22Rv1 (cell line): ENCODE measurements at regions not wholly inside any gene's neighbourhood (a gene's known extent, or its start where the extent isn't known, plus 50 kb on each side); places are given as distances from the start of the nearest gene placed in this dataset.

Source experiments
- H3K27ac ChIP-seq: fragments of 450-650 bp; 2 replicates; pipeline ENCODE4 v1.5.1; 2017
- CTCF ChIP-seq: fragments of 450-650 bp; IDR thresholded peaks from 2 replicates; pipeline ENCODE4 v1.5.1; 2017; ENCODE audit warnings: mild to moderate bottlenecking
- ZFX ChIP-seq: fragments of 450-650 bp; IDR thresholded peaks from 2 replicates; pipeline ENCODE4 v1.6.1; 2017; ENCODE audit warnings: antibody characterized with exemption, borderline replicate concordance

DNA sequence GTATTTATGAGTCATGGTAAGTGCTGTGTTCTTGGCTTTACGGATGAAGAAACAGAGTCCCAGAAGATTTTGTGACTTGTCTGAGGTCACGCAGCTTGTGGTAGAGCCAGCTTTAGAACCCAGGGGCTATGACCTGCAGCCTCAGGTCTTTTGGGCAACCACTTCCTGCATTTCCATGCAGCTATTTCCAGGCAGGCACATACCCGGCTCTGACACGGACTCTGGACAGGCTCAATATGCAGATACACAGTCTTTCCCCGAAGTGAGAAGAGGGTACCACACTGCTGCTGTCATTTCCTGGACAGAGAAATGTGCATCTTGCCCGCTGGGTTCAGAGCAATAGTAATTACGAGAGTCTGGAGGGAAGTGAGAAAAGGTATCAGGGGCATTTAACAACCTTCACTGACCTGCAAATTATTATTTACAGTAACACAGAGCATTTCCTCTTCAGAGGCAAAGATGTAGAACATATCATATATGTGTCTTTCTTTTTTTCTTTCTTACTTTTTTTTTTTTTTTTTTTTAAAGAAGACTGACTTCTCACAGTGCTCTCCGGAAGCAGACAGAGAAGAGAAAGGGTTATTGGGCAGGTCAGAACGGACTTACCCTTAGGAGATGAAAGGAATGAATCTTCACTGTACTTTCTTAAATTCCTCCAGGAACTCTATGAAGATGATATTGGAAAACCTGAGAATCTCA is 185.1 kb downstream of the CLIC5 start:
- TF ChIP-seq CTCF (no peak), ZFX (no peak)
- H3K27ac ChIP-seq: no peak overlapping the region

GRCh38 chr6:45829873-45830272 is 185.8 kb downstream of the CLIC5 start:
- H3K27ac ChIP-seq: no peak overlapping the region
- TF ChIP-seq ZFX (no peak), CTCF (no peak)

GRCh38 chr6:45827952-45828530 is 187.6 kb downstream of the CLIC5 start:
- TF ChIP-seq CTCF (no peak), ZFX (no peak)
- H3K27ac ChIP-seq: no peak overlapping the region

DNA sequence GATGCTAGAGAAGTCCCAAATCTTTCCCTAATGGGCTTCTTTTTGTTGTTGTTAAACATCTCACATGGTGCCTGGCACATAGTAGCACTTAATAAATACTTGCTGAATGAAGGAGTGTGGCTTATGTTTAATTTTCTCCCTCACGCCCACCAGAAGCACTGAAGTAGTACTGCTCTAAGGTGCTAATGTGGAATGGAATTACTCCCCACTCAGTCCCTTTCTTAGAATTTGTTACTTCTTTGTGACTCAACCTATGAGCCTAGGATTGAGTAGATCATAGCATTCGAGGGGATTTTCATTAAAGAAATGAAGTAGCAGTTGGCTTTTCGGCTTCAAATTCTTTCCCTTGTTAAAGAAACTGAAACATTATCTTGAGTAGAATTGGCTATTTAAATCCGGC is 192.8 kb downstream of the CLIC5 start:
- no peak overlapping the region for H3K27ac ChIP-seq
- TF ChIP-seq ZFX: no peak
- TF ChIP-seq CTCF: no peak

- no peak for TF ChIP-seq CTCF
- no peak for TF ChIP-seq ZFX
- H3K27ac ChIP-seq: no peak overlapping the region
Measured at GRCh38 chr6:45822246-45822812, 193.3 kb downstream of the CLIC5 start.

DNA sequence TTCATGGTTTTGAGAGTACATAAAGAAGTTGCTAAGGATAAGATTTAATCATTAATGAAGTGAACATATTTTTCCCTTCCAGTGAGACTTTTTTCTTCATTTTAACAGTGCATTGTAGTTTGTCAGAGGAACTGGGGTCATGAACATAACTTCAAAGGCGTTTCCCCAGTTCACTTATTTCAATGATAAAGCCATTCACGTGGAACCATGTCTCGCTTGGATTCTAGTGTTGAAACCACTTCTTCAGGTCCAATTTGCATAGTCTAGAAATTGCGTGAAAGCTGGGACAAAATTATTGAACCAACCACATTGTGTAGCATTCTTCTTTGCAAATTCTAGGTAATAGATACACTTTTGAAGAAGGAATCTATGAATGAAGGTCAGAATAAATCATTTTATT is 197.0 kb downstream of the CLIC5 start:
- no peak overlapping the region for H3K27ac ChIP-seq
- TF ChIP-seq CTCF: no peak
- TF ChIP-seq ZFX: no peak

- H3K27ac ChIP-seq: no peak overlapping the region
- TF ChIP-seq CTCF (no peak), ZFX (no peak)
Measured at GRCh38 chr6:45816674-45817297, 198.9 kb downstream of the CLIC5 start.
